HG03103 (cell line): ENCODE measurements at regions not wholly inside any gene's neighbourhood (a gene's known extent, or its start where the extent isn't known, plus 50 kb on each side); places are given as distances from the start of the nearest gene placed in this dataset.

Experiments
- ATAC-seq: cut with Tn5 transposase; IDR thresholded peaks from one replicate; pipeline ENCODE4 v1.9.1; 2021; ENCODE audit warnings: low read depth; ENCODE audit not compliant: unreplicated experiment

GRCh38 chr4:111018216-111018615 lies 395.3 kb upstream of the PITX2 start:
- no peak for ATAC-seq

- no peak for ATAC-seq
Measured at GRCh38 chr4:111020476-111020875, 397.6 kb upstream of the PITX2 start.

GRCh38 chr4:111020961-111021360 lies 398.1 kb upstream of the PITX2 start:
- no peak for ATAC-seq

GRCh38 chr4:111022758-111023157 lies 399.9 kb upstream of the PITX2 start:
- no peak for ATAC-seq

- ATAC-seq, result no peak
Measured at GRCh38 chr4:111027526-111027925, 404.6 kb upstream of the PITX2 start.

GRCh38 chr4:111028795-111029194 lies 405.9 kb upstream of the PITX2 start:
- no peak for ATAC-seq

GRCh38 chr4:111031001-111031579 lies 408.2 kb upstream of the PITX2 start:
- ATAC-seq, result no peak

- no peak for ATAC-seq
Measured at GRCh38 chr4:111031596-111031995, 408.7 kb upstream of the PITX2 start.

- no peak for ATAC-seq
Measured at GRCh38 chr4:111037591-111038360, 414.9 kb upstream of the PITX2 start.

- ATAC-seq, result no peak
Measured at GRCh38 chr4:111040904-111041303, 418.0 kb upstream of the PITX2 start.

GRCh38 chr4:111043286-111043685 lies 420.4 kb upstream of the PITX2 start:
- ATAC-seq, result no peak

GRCh38 chr4:111045992-111046391 lies 423.1 kb upstream of the PITX2 start:
- ATAC-seq, result no peak

- no peak for ATAC-seq
Measured at GRCh38 chr4:111046811-111047210, 423.9 kb upstream of the PITX2 start.

GRCh38 chr4:111048316-111048715 lies 425.4 kb upstream of the PITX2 start:
- no peak for ATAC-seq

GRCh38 chr4:111064342-111064993 lies 441.6 kb upstream of the PITX2 start:
- no peak for ATAC-seq

- ATAC-seq, result no peak
Measured at GRCh38 chr4:111066001-111066400, 443.1 kb upstream of the PITX2 start.

- ATAC-seq, result no peak
Measured at GRCh38 chr4:111066447-111066846, 443.6 kb upstream of the PITX2 start.

- ATAC-seq, result no peak
Measured at GRCh38 chr4:111066887-111067286, 444.0 kb upstream of the PITX2 start.

- ATAC-seq, result no peak
Measured at GRCh38 chr4:111068883-111069282, 446.0 kb upstream of the PITX2 start.

- no peak for ATAC-seq
Measured at GRCh38 chr4:111070390-111070789, 447.5 kb upstream of the PITX2 start.

- no peak for ATAC-seq
Measured at GRCh38 chr4:111074523-111075114, 451.7 kb upstream of the PITX2 start.
